H1 (cell line): ENCODE measurements at regions not wholly inside any gene's neighbourhood (a gene's known extent, or its start where the extent isn't known, plus 50 kb on each side); places are given as distances from the start of the nearest gene placed in this dataset.

Source experiments
- EP300 ChIP-seq, 2 experiments: IDR thresholded peaks; 1 replicate in 1 of 2; 2 replicates in 1 of 2; pipeline ENCODE4 v1.6.1; 2011 to 2012; ENCODE audit warnings: low read depth in 2 of 2, low read length in 2 of 2, mild to moderate bottlenecking in 2 of 2, borderline replicate concordance in 1 of 2, inconsistent platforms in 1 of 2, moderate library complexity in 1 of 2
- GABPA ChIP-seq: IDR thresholded peaks from 2 replicates; pipeline ENCODE4 v1.6.1; 2011; ENCODE audit warnings: mild to moderate bottlenecking, low read length, moderate library complexity, borderline replicate concordance; ENCODE audit not compliant: insufficient read depth
- KDM5A ChIP-seq: fragments of 200-600 bp; IDR thresholded peaks from 2 replicates; pipeline ENCODE4 v1.7.1; 2012; ENCODE audit warnings: mild to moderate bottlenecking, low read length, inconsistent platforms, mixed read lengths
- POLR2A ChIP-seq, 2 experiments: IDR thresholded peaks; 1 replicate in 1 of 2; 2 replicates in 1 of 2; pipeline ENCODE4 v1.6.1; 2011; ENCODE audit warnings: low read depth in 2 of 2, low read length in 2 of 2, mild to moderate bottlenecking in 2 of 2; ENCODE audit errors: control extremely low read depth in 1 of 2
- POU5F1 ChIP-seq: IDR thresholded peaks from 2 replicates; pipeline ENCODE4 v1.6.1; 2011; ENCODE audit warnings: low read depth, mild to moderate bottlenecking, low read length, moderate library complexity
- RNF2 ChIP-seq: fragments of 200-900, 300-1000 bp; sonication (generic); IDR thresholded peaks from 2 replicates; pipeline ENCODE4 v1.7.1; 2016; ENCODE audit warnings: borderline replicate concordance, low read depth, mild to moderate bottlenecking, antibody characterized with exemption, low read length; ENCODE audit not compliant: poor library complexity, severe bottlenecking; ENCODE audit errors: missing control alignments
- SP1 ChIP-seq: IDR thresholded peaks from 2 replicates; pipeline ENCODE4 v1.6.1; 2011; ENCODE audit warnings: low read depth, low read length
- SP4 ChIP-seq: IDR thresholded peaks from 2 replicates; pipeline ENCODE4 v1.6.1; 2012; ENCODE audit warnings: low read length, inconsistent platforms
- TBP ChIP-seq: IDR thresholded peaks from 2 replicates; pipeline ENCODE4 v1.6.1; 2011; ENCODE audit warnings: low read depth, low read length, improper control_type of control experiment

DNA sequence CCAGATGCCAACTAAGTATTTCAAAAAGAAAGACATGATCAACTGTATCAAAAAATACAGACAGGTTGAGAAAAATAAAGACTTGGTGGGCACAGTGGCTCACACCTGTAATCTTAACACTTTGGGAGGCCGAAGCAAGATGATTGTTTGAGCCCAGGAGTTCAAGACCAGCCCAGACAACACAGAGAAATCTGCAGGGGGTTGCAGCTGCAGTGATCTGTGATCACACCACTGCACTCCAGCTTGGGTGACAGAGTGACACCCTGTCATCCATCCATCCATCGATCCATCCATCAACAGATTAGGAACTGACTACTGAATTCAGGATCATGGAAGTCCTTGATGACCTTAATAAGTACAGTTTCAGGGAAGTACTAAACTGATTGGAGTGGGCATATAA is 65.0 kb upstream of the RPS13 start (continued):
- no peak for TF ChIP-seq SP4
- no peak for TF ChIP-seq GABPA
- TF ChIP-seq POU5F1: no peak
- TF ChIP-seq POLR2A (IDR thresholded peaks at IDR 0.05; ENCODE audit: control extremely low read depth in 1 of 2, low read depth in 2 of 2, low read length in 2 of 2): no peak
- no peak for TF ChIP-seq EP300 (IDR thresholded peaks at IDR 0.05; ENCODE audit: borderline replicate concordance in 1 of 2, low read depth in 2 of 2, low read length in 2 of 2)
- no peak for TF ChIP-seq RNF2
- TF ChIP-seq SP1: no peak
- no peak for TF ChIP-seq TBP
- no peak for TF ChIP-seq KDM5A
